ENCODE measurements at regions not wholly inside any gene's neighbourhood (a gene's known extent, or its start where the extent isn't known, plus 50 kb on each side); places are given as distances from the start of the nearest gene placed in this dataset.

DNA sequence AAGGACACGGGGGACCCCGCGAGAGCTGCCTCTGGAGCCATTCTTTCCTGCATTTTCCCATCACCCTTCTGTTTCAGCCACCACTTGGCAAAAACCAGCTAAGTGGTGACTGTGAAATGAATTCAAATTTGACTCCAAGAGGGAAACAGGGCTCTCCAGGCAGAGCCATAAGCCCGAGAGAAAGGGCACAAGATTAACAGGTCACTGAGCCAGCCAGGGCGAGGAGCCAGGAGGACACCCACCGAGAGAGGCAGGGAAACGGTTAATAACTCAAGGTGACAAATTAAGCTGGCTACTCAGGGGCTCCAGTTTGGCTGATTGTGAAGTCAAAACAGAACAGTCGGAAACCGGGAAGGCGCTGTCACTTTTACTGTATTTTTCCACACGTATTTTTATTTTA, 67.8 kb upstream of the SOX9 start:
- H3K9me3 ChIP-seq (ENCODE audit: insufficient read depth, low read length) = no peaks in the 10 kb centered on the region
- no peaks in the 10 kb centered on the region for H3K9me2 ChIP-seq (replicated peaks; ENCODE audit: insufficient read depth, low read length)
- no peaks in the 10 kb centered on the region for H4K20me1 ChIP-seq (ENCODE audit: low read depth, low read length)
- H3K36me3 ChIP-seq (ENCODE audit: low read length) = no peaks in the 10 kb centered on the region
- H3K27me3 ChIP-seq (ENCODE audit: low read length) = no peaks in the 10 kb centered on the region
- no peak overlapping the region for H2AFZ ChIP-seq (ENCODE audit: low read depth, low read length, severe bottlenecking)
- H3K9ac ChIP-seq (ENCODE audit: low read length) = no peak overlapping the region
- no peak overlapping the region for H3K4me3 ChIP-seq (ENCODE audit: insufficient read depth, low read length, poor library complexity, severe bottlenecking)
- no peak overlapping the region for H3K4me2 ChIP-seq (ENCODE audit: low read depth, low read length, poor library complexity, severe bottlenecking)
- no peak for TF ChIP-seq EZH2phosphoT487 (conservative IDR thresholded peaks at IDR 0.05; ENCODE audit: low read length)
- TF ChIP-seq, protein P1, sequence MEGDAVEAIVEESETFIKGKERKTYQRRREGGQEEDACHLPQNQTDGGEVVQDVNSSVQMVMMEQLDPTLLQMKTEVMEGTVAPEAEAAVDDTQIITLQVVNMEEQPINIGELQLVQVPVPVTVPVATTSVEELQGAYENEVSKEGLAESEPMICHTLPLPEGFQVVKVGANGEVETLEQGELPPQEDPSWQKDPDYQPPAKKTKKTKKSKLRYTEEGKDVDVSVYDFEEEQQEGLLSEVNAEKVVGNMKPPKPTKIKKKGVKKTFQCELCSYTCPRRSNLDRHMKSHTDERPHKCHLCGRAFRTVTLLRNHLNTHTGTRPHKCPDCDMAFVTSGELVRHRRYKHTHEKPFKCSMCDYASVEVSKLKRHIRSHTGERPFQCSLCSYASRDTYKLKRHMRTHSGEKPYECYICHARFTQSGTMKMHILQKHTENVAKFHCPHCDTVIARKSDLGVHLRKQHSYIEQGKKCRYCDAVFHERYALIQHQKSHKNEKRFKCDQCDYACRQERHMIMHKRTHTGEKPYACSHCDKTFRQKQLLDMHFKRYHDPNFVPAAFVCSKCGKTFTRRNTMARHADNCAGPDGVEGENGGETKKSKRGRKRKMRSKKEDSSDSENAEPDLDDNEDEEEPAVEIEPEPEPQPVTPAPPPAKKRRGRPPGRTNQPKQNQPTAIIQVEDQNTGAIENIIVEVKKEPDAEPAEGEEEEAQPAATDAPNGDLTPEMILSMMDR (IDR thresholded peaks at IDR 0.05; ENCODE audit: insufficient read depth, low read length, poor library complexity, severe bottlenecking) = no peak
- H3F3A ChIP-seq (ENCODE audit: insufficient read depth) = no peaks in the 10 kb centered on the region
- H3K27ac ChIP-seq (ENCODE audit: low read depth, low read length) = no peak overlapping the region
- no peaks in the 10 kb centered on the region for H3K79me2 ChIP-seq (ENCODE audit: insufficient read depth, low read length)

DNA sequence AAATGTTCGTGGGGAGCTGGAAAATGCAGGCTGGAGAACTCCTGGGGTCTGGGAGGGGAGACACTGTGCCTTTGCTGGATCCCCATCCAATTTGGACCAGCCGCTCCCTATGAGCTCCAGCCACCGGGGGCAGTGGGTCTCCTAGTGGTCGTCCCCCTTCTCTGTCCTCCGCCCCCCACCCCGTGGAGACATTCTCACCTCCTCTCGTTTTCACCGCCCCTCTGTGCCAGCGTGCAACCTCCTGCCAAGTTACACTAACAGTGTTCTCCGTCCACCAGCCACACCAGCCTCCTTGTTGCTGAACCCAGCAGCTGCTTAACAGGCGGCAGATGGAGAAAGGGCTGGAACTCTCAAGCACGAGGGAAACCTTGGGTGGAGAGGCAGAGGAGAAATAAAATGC, 67.4 kb upstream of the SOX9 start:
- no peak overlapping the region for H3K4me3 ChIP-seq (ENCODE audit: insufficient read depth, low read length, poor library complexity, severe bottlenecking)
- H2AFZ ChIP-seq (ENCODE audit: low read depth, low read length, severe bottlenecking) = no peak overlapping the region
- no peaks in the 10 kb centered on the region for H3K27me3 ChIP-seq (ENCODE audit: low read length)
- no peak overlapping the region for H3K9ac ChIP-seq (ENCODE audit: low read length)
- no peaks in the 10 kb centered on the region for H3K36me3 ChIP-seq (ENCODE audit: low read length)
- H3K9me2 ChIP-seq (replicated peaks; ENCODE audit: insufficient read depth, low read length) = no peaks in the 10 kb centered on the region
- H3K79me2 ChIP-seq (ENCODE audit: insufficient read depth, low read length) = no peaks in the 10 kb centered on the region
- H3K4me2 ChIP-seq (ENCODE audit: low read depth, low read length, poor library complexity, severe bottlenecking) = no peak overlapping the region
- TF ChIP-seq, protein P1 (IDR thresholded peaks at IDR 0.05; ENCODE audit: insufficient read depth, low read length, poor library complexity, severe bottlenecking) = no peak
- no peak for TF ChIP-seq EZH2phosphoT487 (conservative IDR thresholded peaks at IDR 0.05; ENCODE audit: low read length)
- H3K27ac ChIP-seq (ENCODE audit: low read depth, low read length) = no peak overlapping the region
- no peaks in the 10 kb centered on the region for H3K9me3 ChIP-seq (ENCODE audit: insufficient read depth, low read length)
- no peaks in the 10 kb centered on the region for H4K20me1 ChIP-seq (ENCODE audit: low read depth, low read length)
- no peaks in the 10 kb centered on the region for H3F3A ChIP-seq (ENCODE audit: insufficient read depth)

GRCh38 chr17:72056155-72056554, 64.7 kb upstream of the SOX9 start:
- H3K9ac ChIP-seq (ENCODE audit: low read length) = no peak overlapping the region
- no peak overlapping the region for H3K4me2 ChIP-seq (ENCODE audit: low read depth, low read length, poor library complexity, severe bottlenecking)
- H3K9me2 ChIP-seq (replicated peaks; ENCODE audit: insufficient read depth, low read length) = no peaks in the 10 kb centered on the region
- no peak for TF ChIP-seq EZH2phosphoT487 (conservative IDR thresholded peaks at IDR 0.05; ENCODE audit: low read length)
- TF ChIP-seq, protein P1 (IDR thresholded peaks at IDR 0.05; ENCODE audit: insufficient read depth, low read length, poor library complexity, severe bottlenecking) = no peak
- no peaks in the 10 kb centered on the region for H3K27me3 ChIP-seq (ENCODE audit: low read length)
- H4K20me1 ChIP-seq (ENCODE audit: low read depth, low read length) = no peaks in the 10 kb centered on the region
- no peaks in the 10 kb centered on the region for H3K9me3 ChIP-seq (ENCODE audit: insufficient read depth, low read length)
- H3K36me3 ChIP-seq (ENCODE audit: low read length) = no peaks in the 10 kb centered on the region
- no peak overlapping the region for H3K4me3 ChIP-seq (ENCODE audit: insufficient read depth, low read length, poor library complexity, severe bottlenecking)
- H3F3A ChIP-seq (ENCODE audit: insufficient read depth) = no peaks in the 10 kb centered on the region
- H3K79me2 ChIP-seq (ENCODE audit: insufficient read depth, low read length) = no peaks in the 10 kb centered on the region
- no peak overlapping the region for H3K27ac ChIP-seq (ENCODE audit: low read depth, low read length)
- no peak overlapping the region for H2AFZ ChIP-seq (ENCODE audit: low read depth, low read length, severe bottlenecking)
